HEK293 (cell line): ENCODE measurements at regions not wholly inside any gene's neighbourhood (a gene's known extent, or its start where the extent isn't known, plus 50 kb on each side); places are given as distances from the start of the nearest gene placed in this dataset.

Source experiments
- CTCF ChIP-seq: fragments of 450-650 bp; formaldehyde crosslinking; IDR thresholded peaks from 2 replicates; pipeline ENCODE4 v1.5.1; 2016; ENCODE audit warnings: missing biosample characterization, missing genetic modification characterization
- EGR2 ChIP-seq: fragments of 450-650 bp; formaldehyde crosslinking; IDR thresholded peaks from 2 replicates; pipeline ENCODE4 v1.5.1; 2016; ENCODE audit warnings: low read depth, missing biosample characterization, missing genetic modification characterization
- GLI4 ChIP-seq: fragments of 450-650 bp; formaldehyde crosslinking; IDR thresholded peaks from 2 replicates; pipeline ENCODE4 v1.5.1; 2016; ENCODE audit warnings: missing biosample characterization, missing genetic modification characterization
- PRDM10 ChIP-seq: fragments of 450-650 bp; formaldehyde crosslinking; IDR thresholded peaks from 2 replicates; pipeline ENCODE4 v1.5.1; 2016; ENCODE audit warnings: missing biosample characterization, missing genetic modification characterization
- PRDM4 ChIP-seq: fragments of 450-650 bp; formaldehyde crosslinking; IDR thresholded peaks from 2 replicates; pipeline ENCODE4 v1.5.1; 2017; ENCODE audit warnings: missing biosample characterization, missing genetic modification characterization
- SETDB1 ChIP-seq: IDR thresholded peaks from one replicate; pipeline ENCODE4 v1.6.1; 2017; ENCODE audit warnings: mild to moderate bottlenecking, low read length, moderate library complexity, mixed read lengths; ENCODE audit not compliant: insufficient read length
- TSHZ1 ChIP-seq: fragments of 450-650 bp; formaldehyde crosslinking; IDR thresholded peaks from 2 replicates; pipeline ENCODE4 v1.5.1; 2016; ENCODE audit warnings: missing biosample characterization, missing genetic modification characterization, borderline replicate concordance
- ZNF138 ChIP-seq: fragments of 450-650 bp; formaldehyde crosslinking; IDR thresholded peaks from 2 replicates; pipeline ENCODE4 v1.5.1; 2016; ENCODE audit warnings: missing biosample characterization, missing genetic modification characterization, borderline replicate concordance
- ZNF24 ChIP-seq: fragments of 450-650 bp; formaldehyde crosslinking; IDR thresholded peaks from 2 replicates; pipeline ENCODE4 v1.5.1; 2016; ENCODE audit warnings: missing biosample characterization, missing genetic modification characterization
- ZNF274 ChIP-seq, 2 experiments: fragments of 200-500 bp in 1 of 2; fragments of 450-650 bp in 1 of 2; sonication (Bioruptor generic) in 1 of 2; formaldehyde crosslinking in 1 of 2; IDR thresholded peaks; 2 replicates each; pipeline versions ENCODE4 v1.5.1 to v1.6.1; 2014 to 2016; ENCODE audit warnings: borderline replicate concordance in 1 of 2, inconsistent platforms in 1 of 2, low read length in 1 of 2, missing biosample characterization in 1 of 2, missing genetic modification characterization in 1 of 2
- ZNF324 ChIP-seq: fragments of 450-650 bp; formaldehyde crosslinking; IDR thresholded peaks from 2 replicates; pipeline ENCODE4 v1.5.1; 2016; ENCODE audit warnings: missing biosample characterization, missing genetic modification characterization
- ZNF629 ChIP-seq: fragments of 450-650 bp; formaldehyde crosslinking; IDR thresholded peaks from 2 replicates; pipeline ENCODE4 v1.5.1; 2017; ENCODE audit warnings: missing biosample characterization, missing genetic modification characterization
- ZNF704 ChIP-seq: fragments of 450-650 bp; formaldehyde crosslinking; IDR thresholded peaks from 2 replicates; pipeline ENCODE4 v1.5.1; 2016; ENCODE audit warnings: missing biosample characterization, missing genetic modification characterization

GRCh38 chr5:165525271-165525670 lies 2019.9 kb downstream of the MAT2B start:
- TF ChIP-seq CTCF (tag by site-specific recombination) = no peak
- no peak for TF ChIP-seq ZNF629 (tag by site-specific recombination)
- TF ChIP-seq ZNF324 (tag by site-specific recombination) = no peak
- no peak for TF ChIP-seq SETDB1
- TF ChIP-seq GLI4 (tag by site-specific recombination) = no peak
- no peak for TF ChIP-seq ZNF138 (tag by site-specific recombination)
- no peak for TF ChIP-seq PRDM10 (tag by site-specific recombination)
- TF ChIP-seq EGR2 (tag by site-specific recombination) = no peak
- TF ChIP-seq ZNF24 = no peak
- no peak for TF ChIP-seq ZNF704 (tag by site-specific recombination)
- TF ChIP-seq TSHZ1 = no peak
- no peak for TF ChIP-seq PRDM4 (tag by site-specific recombination)
- TF ChIP-seq ZNF274 (IDR thresholded peaks at IDR 0.05; ENCODE audit: low read length) = no peak
- no peak for TF ChIP-seq ZNF274 (tag by site-specific recombination; IDR thresholded peaks at IDR 0.05; ENCODE audit: borderline replicate concordance)
